HL-60 (cell line): ENCODE measurements at regions not wholly inside any gene's neighbourhood (a gene's known extent, or its start where the extent isn't known, plus 50 kb on each side); places are given as distances from the start of the nearest gene placed in this dataset.

Experiments used
- POLR2AphosphoS5 ChIP-seq: IDR thresholded peaks from 2 replicates; pipeline ENCODE4 v1.6.1; 2012; ENCODE audit warnings: low read depth
- TF ChIP-seq, protein P1 (sequence below): IDR thresholded peaks from one replicate; pipeline ENCODE4 v1.5.1; 2011; ENCODE audit warnings: low read length, control low read depth, inconsistent platforms; ENCODE audit not compliant: insufficient read depth

DNA sequence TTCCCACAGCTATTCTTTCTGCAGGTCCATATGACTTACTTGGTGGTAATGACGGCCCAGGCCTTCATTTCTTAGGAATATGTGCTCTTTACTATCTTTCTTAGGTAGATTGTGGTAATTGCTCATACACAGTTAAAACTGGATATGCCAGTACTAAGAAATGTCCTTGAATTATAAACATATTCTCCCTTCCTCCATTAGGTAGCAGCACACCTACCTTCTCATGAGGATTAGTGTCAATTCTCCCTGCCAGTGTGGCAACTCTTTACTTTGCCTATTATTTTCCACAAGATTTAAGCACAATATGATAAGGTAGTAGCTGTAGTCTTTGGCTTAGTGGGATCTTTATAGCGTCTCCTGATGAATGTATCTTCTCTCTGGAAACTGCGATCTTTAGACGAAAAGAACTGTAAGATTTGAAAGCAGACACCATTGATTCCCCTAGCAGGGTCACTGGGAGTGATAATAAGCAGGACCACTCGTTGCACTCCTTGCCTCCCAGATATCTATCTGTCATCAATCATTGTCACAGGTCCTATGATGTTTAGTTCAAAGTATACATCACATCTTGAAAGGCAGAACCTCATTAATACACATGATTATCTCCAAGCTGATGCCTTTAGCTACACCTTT is 1240.7 kb downstream of the C4orf33 start:
- TF ChIP-seq POLR2AphosphoS5, result no peak
- TF ChIP-seq, protein P1, sequence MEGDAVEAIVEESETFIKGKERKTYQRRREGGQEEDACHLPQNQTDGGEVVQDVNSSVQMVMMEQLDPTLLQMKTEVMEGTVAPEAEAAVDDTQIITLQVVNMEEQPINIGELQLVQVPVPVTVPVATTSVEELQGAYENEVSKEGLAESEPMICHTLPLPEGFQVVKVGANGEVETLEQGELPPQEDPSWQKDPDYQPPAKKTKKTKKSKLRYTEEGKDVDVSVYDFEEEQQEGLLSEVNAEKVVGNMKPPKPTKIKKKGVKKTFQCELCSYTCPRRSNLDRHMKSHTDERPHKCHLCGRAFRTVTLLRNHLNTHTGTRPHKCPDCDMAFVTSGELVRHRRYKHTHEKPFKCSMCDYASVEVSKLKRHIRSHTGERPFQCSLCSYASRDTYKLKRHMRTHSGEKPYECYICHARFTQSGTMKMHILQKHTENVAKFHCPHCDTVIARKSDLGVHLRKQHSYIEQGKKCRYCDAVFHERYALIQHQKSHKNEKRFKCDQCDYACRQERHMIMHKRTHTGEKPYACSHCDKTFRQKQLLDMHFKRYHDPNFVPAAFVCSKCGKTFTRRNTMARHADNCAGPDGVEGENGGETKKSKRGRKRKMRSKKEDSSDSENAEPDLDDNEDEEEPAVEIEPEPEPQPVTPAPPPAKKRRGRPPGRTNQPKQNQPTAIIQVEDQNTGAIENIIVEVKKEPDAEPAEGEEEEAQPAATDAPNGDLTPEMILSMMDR, result no peak
